Mesenteric fat pad (tissue), 1 donor: ENCODE measurements at regions not wholly inside any gene's neighbourhood (a gene's known extent, or its start where the extent isn't known, plus 50 kb on each side); places are given as distances from the start of the nearest gene placed in this dataset.

ENCODE experiments used
- DNase-seq: peaks from one replicate; pipeline ENCODE4 v3.0.0-alpha.2; 2020; ENCODE audit warnings: low spot score
- donor health status: DM: yes; HTN: yes; CAD: no.

- no peak for DNase-seq
Measured at GRCh38 chr9:16092142-16093091, 539.6 kb downstream of the CCDC171 start.

- no peak for DNase-seq
Measured at GRCh38 chr9:16098306-16098705, 545.5 kb downstream of the CCDC171 start.

GRCh38 chr9:16099732-16100536 lies 547.1 kb downstream of the CCDC171 start:
- no peak for DNase-seq

- no peak for DNase-seq
Measured at GRCh38 chr9:16100537-16101091, 547.8 kb downstream of the CCDC171 start.

GRCh38 chr9:16102154-16102553 lies 549.3 kb downstream of the CCDC171 start:
- DNase-seq = no peak

GRCh38 chr9:16103620-16104397 lies 551.0 kb downstream of the CCDC171 start:
- no peak for DNase-seq

- DNase-seq = no peak
Measured at GRCh38 chr9:16105168-16106020, 552.6 kb downstream of the CCDC171 start.

- DNase-seq = no peak
Measured at GRCh38 chr9:16106021-16106571, 553.3 kb downstream of the CCDC171 start.

- DNase-seq = no peak
Measured at GRCh38 chr9:16112116-16112515, 559.3 kb downstream of the CCDC171 start.

- DNase-seq = no peak
Measured at GRCh38 chr9:16115994-16116393, 563.2 kb downstream of the CCDC171 start.

- DNase-seq = no peak
Measured at GRCh38 chr9:16118043-16118442, 565.2 kb downstream of the CCDC171 start.

- DNase-seq = no peak
Measured at GRCh38 chr9:16119261-16120230, 566.7 kb downstream of the CCDC171 start.

- no peak for DNase-seq
Measured at GRCh38 chr9:16120231-16120641, 567.4 kb downstream of the CCDC171 start.

GRCh38 chr9:16120727-16121126 lies 567.9 kb downstream of the CCDC171 start:
- no peak for DNase-seq

GRCh38 chr9:16121168-16121567 lies 568.3 kb downstream of the CCDC171 start:
- DNase-seq = no peak

- DNase-seq = no peak
Measured at GRCh38 chr9:16121601-16122286, 568.9 kb downstream of the CCDC171 start.

GRCh38 chr9:16125629-16126028 lies 572.8 kb downstream of the CCDC171 start:
- no peak for DNase-seq

GRCh38 chr9:16126042-16126441 lies 573.2 kb downstream of the CCDC171 start:
- DNase-seq = no peak
